GM18519 (cell line): ENCODE measurements at regions not wholly inside any gene's neighbourhood (a gene's known extent, or its start where the extent isn't known, plus 50 kb on each side); places are given as distances from the start of the nearest gene placed in this dataset.
A peak's percentile ranks its signal among the peaks of the same experiment; 100 is the strongest.
"Not testable (repeated sequence)": the region's sequence is repeated elsewhere in the genome, so short reads cannot be mapped to it uniquely, and the experiment has no call there.

Source experiments
- ATAC-seq: cut with Tn5 transposase; IDR thresholded peaks from one replicate; pipeline ENCODE4 v1.9.1; 2021; ENCODE audit warnings: mild to moderate bottlenecking, moderate library complexity; ENCODE audit not compliant: unreplicated experiment, low FRiP score

- ATAC-seq = no peak
Observed at GRCh38 chr5:53399926-53400697, 80.3 kb upstream of the FST start.

GRCh38 chr5:53403291-53403690 lies 77.1 kb upstream of the FST start:
- ATAC-seq = no peak

GRCh38 chr5:53403758-53404157 lies 76.7 kb upstream of the FST start:
- no peak for ATAC-seq

GRCh38 chr5:53405396-53405795 lies 75.0 kb upstream of the FST start:
- no peak for ATAC-seq

- no peak for ATAC-seq
Observed at GRCh38 chr5:53406630-53407316, 73.7 kb upstream of the FST start.

GRCh38 chr5:53407373-53407772 lies 73.1 kb upstream of the FST start:
- ATAC-seq = no peak

- ATAC-seq = peak; percentile 64
Observed at GRCh38 chr5:53411388-53411787, 69.0 kb upstream of the FST start.

GRCh38 chr5:53412499-53412898 lies 67.9 kb upstream of the FST start:
- not testable (repeated sequence) for ATAC-seq

GRCh38 chr5:53416144-53416738 lies 64.2 kb upstream of the FST start:
- no peak for ATAC-seq

GRCh38 chr5:53418409-53418808 lies 62.0 kb upstream of the FST start:
- ATAC-seq = no peak

GRCh38 chr5:53418826-53419658 lies 61.4 kb upstream of the FST start:
- ATAC-seq = no peak

- ATAC-seq = no peak
Observed at GRCh38 chr5:53422539-53422938, 57.9 kb upstream of the FST start.

GRCh38 chr5:53423724-53424123 lies 56.7 kb upstream of the FST start:
- ATAC-seq = no peak

- ATAC-seq = no peak
Observed at GRCh38 chr5:53424686-53425615, 55.5 kb upstream of the FST start.

- no peak for ATAC-seq
Observed at GRCh38 chr5:53425687-53426511, 54.5 kb upstream of the FST start.

- no peak for ATAC-seq
Observed at GRCh38 chr5:53426512-53426830, 54.0 kb upstream of the FST start.

- no peak for ATAC-seq
Observed at GRCh38 chr5:53426878-53427277, 53.6 kb upstream of the FST start.

- ATAC-seq = no peak
Observed at GRCh38 chr5:53427965-53428364, 52.5 kb upstream of the FST start.

- no peak for ATAC-seq
Observed at GRCh38 chr5:53429706-53430105, 50.7 kb upstream of the FST start.
